ENCODE measurements at regions not wholly inside any gene's neighbourhood (a gene's known extent, or its start where the extent isn't known, plus 50 kb on each side); places are given as distances from the start of the nearest gene placed in this dataset.
"Not testable (repeated sequence)": the region's sequence is repeated elsewhere in the genome, so short reads cannot be mapped to it uniquely, and the experiment has no call there.

DNA sequence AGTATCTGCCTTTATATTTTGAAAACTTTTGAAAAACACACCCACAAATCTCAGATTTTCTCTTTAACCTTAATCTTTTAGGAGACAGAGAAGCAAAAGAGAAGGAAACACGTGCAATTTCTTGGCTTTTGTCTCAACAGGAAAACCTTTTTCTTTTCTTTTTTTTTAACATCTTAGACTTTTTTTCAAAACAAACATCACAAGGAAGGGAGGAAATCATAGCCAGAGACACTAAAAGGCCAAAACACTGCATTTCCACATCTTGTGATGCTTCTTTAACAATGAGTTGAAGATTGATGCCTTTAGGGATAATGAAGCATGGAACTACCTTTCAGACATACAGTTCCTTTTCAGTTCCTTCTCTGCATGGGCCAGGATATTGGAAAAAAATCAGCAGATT, 136.6 kb upstream of the NRBF2 start:
- DNase-seq, result no peak

DNA sequence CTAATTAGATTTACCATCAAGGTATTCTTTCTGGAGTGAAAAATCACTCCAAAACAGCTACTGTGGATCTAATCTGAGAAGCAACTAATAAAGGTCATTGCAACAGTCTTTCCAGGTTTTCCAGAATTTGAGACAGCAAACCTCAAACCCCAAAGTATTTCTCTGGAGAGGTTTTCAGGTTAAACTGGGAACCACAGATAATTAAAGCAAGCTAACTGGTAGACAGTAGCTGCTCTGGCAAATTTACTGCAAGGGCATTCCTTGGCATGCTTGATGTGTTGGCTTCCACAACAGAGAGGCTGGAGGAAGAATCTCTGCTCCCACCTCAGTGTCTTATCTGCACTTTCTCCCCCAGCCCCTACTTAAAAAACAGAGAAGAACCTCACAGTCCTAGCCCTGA, 140.0 kb upstream of the NRBF2 start:
- no peak for DNase-seq

DNA sequence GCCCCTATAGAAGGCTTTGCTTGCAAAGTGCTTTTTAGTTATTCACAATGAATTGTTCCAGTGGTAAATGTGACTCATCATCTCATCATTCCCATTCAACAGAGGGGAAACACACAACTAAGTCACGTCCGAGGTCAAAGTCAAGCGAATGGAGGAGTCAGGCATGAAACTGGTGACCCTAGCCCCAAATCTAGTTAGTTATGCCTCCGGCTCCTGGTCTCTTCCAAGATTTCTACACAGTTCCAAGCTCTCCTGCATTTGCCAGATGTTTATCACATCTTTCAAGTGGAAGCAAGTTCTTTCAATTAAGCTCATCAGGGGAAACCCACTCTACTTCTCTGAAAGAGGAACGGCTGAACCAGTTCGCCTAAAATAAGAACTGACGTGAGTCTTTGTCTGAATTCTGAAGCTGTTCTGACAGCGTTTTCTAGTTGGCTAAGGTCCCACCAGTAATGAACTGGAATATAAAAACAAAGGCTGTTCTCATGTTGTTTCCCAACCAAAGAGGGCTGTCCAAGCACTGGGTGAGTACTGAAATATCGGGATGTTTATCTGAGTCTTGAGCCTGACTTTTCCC, 140.9 kb upstream of the NRBF2 start:
- DNase-seq, result no peak

DNA sequence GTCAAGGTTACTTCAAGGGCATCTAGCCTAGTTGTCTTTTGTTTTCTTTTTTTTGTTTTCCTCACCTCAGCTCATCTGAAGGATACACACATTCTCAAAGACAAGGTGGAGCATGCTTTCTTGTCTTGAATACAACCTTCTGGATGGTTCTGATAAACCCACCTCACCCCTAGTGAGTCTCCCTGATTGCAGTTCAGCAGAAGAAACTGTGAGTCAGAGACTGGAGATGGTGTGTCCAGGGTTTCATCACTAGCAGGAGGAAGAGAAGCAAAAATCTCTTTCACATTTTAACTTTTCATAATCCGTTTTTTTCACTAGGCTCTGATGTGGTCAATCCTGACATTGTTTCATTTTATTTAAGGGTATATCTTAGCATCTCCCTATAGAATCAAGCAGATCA, 143.0 kb upstream of the NRBF2 start:
- DNase-seq, result no peak

DNA sequence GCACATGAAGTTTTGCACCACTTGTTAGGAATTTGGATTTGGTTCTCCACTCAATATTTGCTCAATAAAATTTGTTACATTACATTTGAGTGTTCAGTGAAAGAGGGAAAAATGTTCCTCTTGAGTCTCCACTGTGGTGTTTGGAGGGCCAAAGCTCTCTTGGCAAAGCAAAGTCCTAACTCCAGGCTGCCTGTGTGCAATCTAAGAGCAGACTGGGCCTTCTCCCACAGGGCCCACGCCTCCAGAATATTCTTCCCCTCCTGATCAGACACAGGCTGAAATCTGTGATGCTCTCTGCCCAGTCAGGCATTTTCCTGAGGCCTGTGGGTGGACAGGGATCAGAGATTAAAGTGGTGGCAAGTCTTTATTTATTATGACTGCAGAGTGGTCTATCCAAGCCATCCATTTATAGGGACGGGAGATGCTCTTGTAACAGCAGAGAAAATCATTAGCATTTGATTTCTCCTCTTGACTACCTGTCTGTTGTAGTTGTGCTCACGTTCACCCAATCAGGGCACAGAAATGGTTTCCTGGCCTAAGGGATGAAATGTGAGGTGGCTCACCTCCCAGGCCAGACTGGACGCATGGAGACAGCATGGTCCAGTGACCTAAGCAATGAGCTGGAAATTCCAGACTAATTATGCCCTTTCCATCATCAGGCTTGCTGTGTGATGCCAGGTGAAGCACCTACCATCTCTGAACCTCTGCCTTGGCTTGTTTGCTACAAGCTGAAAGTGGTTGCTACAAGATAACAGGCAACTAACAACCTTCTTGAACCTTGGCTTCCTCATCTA, 147.1 kb upstream of the NRBF2 start:
- DNase-seq, result no peak

DNA sequence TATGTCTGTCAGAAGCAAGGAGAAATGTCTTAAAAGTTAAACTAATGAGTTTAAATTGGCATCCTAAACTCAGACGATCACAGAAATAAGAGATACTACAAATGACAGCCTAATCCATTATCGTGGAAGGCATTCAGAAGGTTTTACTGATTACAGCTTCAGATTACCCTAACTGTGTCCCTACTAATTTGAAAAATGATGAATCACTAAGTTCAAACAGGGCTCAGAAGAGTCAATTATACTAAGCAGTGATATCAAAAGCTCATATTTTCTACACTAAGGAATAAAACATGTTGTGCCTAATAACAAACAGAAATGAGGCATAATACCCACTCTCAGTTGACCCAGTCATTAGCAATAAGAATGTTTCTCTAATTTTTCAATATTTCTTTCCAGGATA, 152.0 kb upstream of the NRBF2 start:
- no peak for DNase-seq

DNA sequence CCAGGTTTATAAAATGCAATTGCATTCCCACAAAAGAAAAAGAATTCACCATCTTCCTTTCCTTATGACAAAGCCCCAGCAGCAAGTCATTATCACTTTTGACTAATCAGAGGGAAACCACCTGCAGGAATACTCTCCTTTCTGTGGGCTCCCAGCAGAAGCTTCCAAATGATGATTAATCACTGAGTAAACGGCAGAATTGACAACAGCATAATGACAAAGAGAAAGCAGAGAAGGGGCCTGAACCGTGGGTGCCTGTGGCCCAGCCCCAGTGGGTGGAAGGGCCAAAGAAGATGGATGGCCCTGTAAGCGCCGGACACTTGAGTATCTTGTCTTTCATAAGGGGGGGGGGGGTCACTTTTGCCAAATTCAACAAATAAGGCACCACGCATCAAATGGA, 152.4 kb upstream of the NRBF2 start:
- no peak for DNase-seq

DNA sequence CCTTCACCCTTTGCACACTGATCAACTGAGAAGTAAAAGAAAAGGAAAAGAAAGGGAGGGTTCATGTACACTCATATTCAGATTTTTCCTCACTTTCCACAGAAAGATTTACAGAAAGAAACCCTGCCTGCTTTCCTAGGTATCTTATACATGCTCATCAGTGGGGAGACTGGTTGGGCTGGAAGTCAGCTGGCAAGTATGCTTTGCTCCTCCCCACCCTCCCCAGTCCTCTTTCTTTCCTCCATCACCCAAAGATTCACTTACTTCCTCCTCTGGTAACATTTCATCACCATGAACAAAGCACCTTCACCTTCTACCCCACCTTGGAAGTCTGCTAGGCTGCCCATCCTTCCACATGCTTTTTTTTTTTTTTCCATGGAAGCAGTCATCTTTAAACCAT, 153.2 kb upstream of the NRBF2 start:
- no peak for DNase-seq

DNA sequence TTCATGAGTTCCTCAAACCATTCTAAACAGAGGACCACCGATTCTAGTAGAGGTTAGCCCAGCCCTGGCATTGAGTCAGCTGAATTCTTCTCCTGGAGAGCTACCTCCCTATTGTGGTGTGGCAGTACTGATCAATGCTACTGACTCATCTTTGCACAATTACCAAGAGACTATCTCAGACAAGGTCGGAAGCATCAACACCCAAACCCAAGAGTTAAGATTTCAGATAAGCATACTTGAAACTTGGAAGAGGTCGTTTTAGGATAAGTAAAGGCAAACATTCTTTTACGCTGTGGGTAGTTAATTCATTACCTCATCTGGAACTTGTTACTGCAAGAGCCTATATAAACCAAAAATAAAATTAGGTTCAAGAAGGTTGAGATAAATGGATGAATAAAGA, 154.6 kb upstream of the NRBF2 start:
- no peak for DNase-seq

DNA sequence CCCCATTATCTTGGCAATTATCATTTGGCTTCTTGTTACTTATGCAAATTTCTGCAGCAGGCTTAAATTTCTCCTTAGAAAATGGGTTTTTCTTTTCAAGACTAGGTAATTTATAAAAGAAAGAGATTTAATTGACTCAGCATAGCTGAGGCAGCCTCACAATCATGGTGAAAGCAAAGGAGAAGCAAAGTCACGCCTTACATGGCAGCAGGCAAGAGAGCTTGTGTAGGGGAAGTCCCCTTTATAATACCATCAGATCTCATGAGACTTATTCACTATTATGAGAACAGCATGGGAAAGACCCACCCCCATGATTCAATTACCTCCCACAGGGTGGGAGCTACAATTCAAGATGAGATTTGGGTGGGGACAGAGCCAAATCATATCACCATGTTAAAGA, 158.3 kb upstream of the NRBF2 start:
- DNase-seq, result not testable (repeated sequence)

DNA sequence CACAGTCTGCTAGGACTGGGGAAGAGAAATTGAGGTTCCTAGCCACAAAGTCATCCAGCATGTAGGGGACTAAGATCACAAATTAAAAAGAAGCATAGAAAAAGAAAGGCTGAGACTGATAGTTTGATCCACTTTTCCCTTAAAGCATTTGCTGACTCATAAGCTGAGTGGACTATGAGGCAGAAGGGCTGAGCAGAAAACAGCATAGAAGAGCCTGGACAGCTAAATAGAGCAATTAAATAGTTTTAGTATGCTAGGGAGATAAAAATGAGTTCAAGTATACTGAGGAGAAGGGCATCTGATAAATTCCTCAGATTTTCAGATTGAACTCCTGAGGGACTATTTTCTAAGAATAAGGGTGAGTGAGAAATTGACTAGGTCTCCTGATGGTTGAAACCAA, 155.9 kb upstream of the EGR2 start:
- no peak for DNase-seq

DNA sequence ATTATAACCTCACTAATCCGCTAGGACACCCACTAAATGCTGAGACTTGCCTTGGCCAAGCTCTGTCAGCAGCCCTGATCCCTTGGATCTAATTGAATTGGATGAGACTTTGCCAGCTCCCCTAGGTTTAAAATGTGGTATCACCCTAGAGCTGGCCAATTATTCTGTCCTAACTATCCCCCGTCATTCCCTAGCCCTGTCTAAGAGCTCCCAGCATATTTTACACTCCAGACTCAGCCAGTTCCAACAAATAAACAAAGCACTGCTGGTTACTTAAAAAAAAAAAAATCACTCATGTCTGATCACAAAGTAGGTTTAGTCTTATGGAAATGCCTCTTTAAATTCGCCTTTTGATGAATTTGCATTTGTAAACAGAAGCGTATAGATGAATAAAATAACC, 147.9 kb upstream of the EGR2 start:
- DNase-seq, result no peak

DNA sequence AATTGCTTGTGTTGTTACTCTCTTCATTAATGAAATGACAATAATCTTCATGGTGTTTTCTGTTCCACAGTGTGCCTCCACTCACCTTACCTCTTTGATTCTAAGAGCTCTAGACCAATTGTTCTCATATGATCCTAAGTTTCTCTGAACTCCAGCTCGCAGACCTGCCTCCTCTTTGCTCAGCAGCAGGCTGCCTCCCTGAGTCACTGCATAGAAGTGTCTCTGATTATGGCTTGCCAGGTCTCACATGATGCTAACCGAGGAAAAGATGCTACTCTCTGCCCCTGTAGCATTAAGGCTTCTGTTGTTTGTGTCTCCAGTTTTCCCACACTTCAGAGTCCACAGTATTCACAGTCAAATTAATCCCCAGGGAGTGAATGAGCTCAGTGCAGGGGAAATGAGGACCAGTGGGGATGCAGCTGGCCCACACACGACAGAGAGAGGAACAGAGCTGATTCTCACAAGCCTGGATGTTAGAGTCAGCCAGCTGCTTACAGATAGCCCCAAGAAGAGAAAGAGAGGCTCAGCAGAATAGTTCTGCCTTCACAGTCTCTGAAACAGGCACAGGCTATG, 145.9 kb upstream of the EGR2 start:
- DNase-seq, result no peak

DNA sequence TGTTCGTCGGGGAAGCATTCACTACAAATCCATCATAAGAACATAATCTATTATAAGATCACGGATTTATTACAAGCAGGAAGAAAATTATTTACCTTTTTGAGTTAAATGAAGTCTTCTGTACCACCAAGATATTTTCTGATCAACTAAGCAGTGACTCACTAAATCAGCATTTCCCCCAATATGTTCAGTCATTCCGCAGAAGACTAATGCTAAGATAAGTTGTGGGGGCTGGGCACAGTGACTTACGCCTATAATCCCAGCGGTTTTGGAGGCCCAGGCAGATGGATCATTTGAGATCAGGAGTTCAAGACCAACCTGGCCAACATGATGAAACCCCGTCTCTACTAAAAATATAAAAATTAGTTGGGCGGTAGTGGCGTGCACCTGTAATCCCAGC, 144.2 kb upstream of the EGR2 start:
- no peak for DNase-seq

DNA sequence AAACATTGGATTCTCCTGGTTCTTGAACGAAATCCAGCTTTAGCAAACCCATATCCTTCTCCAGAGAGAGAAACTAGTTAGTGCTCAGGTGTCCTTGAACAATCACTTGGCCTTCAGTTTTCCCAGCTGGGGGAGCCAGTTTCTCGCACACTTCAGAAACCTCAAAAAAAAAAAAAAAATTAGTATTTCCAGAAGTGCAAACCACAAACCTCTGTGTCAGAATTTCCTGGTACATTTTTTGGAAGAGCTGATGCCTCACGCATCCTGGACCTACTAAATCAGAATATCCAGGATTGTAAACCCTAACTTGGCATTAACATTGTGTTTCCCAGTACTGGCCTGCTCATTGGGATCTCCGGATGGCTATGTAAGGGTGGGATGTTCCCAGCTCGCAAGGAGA, 143.4 kb upstream of the EGR2 start:
- no peak for DNase-seq

DNA sequence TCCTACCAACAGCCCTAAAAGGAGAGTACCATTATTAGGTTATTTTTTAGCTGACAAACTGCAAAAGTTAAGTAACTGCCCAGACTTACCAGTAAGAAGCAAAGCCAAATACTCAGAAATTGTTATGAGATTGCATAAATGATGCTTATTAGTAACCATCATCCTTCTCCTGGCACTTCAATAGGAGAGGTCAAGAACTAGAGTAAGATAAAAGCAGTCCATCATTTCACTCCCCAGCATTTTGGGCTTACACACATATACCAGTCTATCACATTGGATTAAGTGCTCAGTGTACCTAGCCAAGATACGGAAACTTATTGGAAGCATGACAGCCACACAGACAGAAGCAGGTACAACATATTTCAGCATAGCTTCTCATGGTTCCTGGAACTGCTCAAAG, 142.8 kb upstream of the EGR2 start:
- DNase-seq, result no peak

DNA sequence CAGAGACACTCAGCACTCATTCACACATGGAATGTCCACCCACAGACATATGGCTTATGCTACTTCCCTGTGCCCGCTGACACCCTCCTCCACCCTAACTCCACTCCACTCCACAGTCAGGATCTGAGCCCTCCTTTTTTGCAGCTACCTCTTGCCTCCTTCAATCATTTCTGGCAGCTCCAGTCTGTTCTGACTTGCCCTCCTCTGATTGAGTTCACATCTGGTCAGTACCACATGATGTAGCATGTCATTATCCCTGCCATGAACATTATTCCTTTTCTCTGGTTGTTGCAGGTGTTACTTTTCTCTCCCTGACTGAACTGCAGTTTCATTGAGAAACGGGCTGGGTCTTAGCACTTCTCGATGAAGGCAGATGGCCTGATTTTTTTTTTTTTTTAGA, 130.1 kb upstream of the EGR2 start:
- DNase-seq, result peak; percentile 60

DNA sequence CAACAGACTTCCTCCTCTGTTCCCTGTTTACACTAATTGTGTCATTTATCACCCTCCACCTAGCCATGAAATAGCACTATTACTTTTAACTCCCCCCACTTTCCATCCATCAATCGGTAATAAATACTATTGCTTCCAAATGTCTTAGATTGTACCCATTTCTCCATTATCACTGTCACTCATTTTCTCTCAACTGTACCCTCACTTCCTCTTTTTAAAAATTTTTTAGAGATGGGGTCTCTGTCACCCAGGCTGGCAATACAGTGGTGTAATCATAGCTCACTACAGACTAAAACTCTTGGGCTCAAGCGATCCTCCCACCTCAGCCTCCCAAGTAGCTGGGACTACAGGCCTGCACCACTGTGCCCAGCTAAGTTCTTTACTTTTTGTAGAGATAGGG, 123.5 kb upstream of the EGR2 start:
- no peak for DNase-seq

DNA sequence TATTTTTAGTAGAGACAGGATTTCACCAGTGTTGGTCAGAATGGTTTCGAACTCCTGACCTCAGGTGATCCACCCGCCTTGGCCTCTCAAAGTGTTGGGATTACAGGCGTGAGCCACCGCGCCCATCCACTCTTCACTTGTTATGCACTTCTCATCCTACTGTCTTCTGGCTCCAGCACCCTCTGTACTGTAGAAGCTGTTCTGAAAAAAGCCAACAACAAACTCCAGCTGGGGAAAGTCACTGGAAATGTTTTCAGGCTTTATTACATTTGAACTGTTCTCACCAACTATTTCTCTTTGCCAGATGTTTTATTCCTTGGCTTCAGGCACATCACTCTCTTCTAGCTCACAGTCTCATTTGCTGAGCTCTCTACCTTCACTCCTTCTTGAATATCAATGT, 122.5 kb upstream of the EGR2 start:
- DNase-seq, result no peak

DNA sequence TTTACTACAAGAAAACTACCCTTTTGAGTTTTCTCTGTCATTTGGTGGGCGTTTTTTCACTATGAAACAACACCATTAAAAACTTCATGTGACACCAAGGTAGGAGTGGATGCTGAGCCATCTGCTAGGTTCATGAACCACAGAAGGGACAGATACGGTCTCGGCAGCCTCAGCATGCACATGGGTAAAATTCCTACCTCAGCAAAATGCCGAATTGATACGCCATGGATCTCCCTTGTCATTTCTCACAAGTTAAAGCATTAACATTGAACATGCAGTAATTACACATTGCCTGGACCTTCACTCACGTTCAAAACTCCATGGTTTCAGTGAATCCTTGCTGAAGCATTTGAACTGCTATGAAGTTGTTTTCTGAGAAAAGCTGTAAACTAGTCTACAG, 121.5 kb upstream of the EGR2 start:
- no peak for DNase-seq

DNA sequence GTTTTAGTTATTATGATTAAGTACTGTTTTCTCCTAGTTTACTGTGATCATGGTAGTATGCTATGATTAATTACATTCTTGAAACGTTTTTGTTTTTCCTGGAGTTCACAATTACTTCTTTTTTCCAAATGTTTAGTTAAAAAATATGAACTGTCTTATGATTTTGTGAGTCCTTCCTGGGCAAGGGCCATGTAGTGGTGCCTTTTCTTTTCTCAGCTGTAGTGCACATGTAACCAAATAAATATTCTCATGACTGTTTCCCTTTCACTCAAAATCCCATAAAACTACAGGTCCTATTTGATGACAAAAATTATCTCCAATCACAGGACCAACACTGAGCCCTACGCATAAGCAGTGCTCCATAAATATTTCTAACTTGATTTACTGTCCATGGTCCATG, 118.9 kb upstream of the EGR2 start:
- DNase-seq, result no peak

DNA sequence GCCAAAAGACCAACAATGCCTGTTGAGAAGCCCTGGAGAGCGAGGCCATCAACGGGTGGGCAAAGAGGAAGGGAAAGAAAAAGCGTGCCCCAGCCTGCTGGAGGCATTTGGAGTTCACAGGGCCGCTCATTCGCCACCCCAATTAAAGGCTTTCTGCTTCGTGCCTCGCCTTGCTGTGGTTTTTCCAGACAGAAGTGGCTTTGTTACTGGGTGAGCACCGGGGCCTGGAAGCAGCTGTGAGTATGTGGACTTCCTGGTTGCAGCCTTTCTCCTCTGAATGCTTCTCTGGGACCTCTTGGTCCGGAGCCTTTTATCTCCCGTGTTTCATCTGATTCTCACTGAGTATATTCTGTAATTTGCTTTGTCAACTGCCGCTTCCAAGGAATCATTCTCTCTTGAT, 118.1 kb upstream of the EGR2 start:
- DNase-seq, result no peak

DNA sequence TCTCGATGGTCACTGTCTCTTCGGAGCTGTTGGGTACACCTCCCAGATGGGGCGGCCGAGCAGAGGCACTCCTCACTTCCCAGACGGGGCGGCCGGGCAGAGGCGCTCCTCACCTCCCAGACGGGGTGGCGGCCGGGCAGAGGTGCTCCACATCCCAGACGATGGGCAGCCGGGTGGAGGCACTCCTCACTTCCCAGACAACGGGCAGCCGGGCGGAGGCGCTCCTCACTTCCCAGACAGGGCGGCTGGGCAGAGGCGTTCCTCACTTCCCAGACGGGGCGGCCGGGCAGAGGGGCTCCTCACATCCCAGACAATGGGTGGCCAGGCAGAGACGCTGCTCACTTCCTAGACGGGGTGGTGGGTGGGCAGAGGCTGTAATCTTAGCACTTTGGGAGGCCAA, 112.6 kb upstream of the EGR2 start:
- DNase-seq, result not testable (repeated sequence)

DNA sequence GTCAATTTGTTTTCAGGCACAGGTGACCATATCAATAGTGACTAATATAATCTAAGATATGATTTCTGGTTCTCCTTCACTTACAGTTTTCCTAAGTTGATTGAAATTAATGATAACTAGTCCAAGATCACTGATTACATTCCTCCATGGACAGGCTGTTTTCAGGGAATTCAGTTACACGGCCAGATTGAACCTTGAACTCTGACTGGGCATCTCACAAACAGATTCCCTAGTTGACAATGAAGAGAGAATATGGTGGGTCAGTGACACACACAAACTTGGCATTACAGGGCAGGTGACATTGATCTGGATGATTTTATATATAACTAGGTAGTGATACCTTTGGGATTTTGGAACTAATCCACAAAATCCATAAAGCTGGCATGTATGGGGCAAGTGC, 110.2 kb upstream of the EGR2 start:
- no peak for DNase-seq

DNA sequence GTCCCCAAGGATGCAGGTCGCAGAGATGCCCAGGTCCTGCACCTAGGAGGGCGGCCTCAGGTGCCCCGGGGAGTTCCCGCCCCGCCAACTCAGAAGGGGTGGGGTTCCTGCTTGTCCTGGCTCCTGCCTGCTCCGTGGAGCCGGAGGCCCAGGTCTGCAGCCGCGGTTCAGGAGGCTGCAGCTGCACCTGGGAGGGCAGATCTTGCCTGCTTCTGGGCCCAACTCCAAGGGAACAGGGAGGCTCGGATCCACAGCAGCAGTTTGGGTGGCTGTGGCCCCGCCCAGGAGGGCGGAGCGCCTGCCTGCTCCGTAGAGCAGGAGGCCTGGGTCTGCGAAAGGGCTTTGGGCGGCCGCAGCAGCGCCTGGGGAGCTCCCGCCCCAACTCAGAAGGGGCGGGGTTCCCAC, 108.2 kb upstream of the EGR2 start:
- DNase-seq, result peak; percentile 1

Data from NCI-H2171 treated with DMSO at 0.1 percent for 48 hours (cell line).